LNCAP (cell line): ENCODE measurements at regions not wholly inside any gene's neighbourhood (a gene's known extent, or its start where the extent isn't known, plus 50 kb on each side); places are given as distances from the start of the nearest gene placed in this dataset.

Experiments used
- TF ChIP-seq, protein P1 (sequence below): fragments of 450-650 bp; IDR thresholded peaks from 2 replicates; pipeline ENCODE4 v1.5.1; 2017; ENCODE audit warnings: mild to moderate bottlenecking

GRCh38 chr2:16073471-16073870 lies 133.1 kb downstream of the MYCN start:
- TF ChIP-seq, protein P1, sequence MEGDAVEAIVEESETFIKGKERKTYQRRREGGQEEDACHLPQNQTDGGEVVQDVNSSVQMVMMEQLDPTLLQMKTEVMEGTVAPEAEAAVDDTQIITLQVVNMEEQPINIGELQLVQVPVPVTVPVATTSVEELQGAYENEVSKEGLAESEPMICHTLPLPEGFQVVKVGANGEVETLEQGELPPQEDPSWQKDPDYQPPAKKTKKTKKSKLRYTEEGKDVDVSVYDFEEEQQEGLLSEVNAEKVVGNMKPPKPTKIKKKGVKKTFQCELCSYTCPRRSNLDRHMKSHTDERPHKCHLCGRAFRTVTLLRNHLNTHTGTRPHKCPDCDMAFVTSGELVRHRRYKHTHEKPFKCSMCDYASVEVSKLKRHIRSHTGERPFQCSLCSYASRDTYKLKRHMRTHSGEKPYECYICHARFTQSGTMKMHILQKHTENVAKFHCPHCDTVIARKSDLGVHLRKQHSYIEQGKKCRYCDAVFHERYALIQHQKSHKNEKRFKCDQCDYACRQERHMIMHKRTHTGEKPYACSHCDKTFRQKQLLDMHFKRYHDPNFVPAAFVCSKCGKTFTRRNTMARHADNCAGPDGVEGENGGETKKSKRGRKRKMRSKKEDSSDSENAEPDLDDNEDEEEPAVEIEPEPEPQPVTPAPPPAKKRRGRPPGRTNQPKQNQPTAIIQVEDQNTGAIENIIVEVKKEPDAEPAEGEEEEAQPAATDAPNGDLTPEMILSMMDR, result no peak

DNA sequence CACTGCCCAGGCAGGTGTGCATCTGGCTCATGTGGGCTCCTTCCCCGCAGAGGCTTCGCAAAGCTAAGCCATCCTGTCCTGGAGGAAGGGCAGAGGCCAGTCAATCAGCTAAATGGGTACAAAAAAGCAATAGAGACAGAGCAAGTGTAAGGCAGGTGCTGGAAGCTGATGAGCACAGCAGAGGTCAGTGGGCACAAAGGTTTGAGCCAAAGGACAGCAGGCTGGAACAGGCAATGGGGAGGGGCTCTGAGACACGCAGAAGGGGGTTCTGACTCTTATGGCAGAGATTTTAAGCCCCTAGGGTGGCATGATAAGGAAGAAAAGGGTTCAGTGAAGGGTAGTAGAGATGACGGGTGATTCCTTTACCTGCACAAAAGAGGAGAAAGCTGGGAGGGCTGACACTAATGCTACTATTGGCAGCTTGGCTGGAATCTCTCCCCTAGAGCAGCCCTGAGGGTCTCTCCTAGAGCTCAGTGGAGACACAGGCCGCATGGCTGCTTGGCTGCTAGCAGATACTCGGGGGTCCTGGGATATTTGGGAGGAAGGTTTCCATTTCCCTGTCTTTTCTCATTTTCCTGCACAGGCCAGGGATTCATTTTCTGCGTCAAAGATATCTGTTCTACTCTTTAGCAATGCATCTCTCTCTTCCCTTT lies 132.4 kb downstream of the MYCN start:
- TF ChIP-seq, protein P1, result no peak

DNA sequence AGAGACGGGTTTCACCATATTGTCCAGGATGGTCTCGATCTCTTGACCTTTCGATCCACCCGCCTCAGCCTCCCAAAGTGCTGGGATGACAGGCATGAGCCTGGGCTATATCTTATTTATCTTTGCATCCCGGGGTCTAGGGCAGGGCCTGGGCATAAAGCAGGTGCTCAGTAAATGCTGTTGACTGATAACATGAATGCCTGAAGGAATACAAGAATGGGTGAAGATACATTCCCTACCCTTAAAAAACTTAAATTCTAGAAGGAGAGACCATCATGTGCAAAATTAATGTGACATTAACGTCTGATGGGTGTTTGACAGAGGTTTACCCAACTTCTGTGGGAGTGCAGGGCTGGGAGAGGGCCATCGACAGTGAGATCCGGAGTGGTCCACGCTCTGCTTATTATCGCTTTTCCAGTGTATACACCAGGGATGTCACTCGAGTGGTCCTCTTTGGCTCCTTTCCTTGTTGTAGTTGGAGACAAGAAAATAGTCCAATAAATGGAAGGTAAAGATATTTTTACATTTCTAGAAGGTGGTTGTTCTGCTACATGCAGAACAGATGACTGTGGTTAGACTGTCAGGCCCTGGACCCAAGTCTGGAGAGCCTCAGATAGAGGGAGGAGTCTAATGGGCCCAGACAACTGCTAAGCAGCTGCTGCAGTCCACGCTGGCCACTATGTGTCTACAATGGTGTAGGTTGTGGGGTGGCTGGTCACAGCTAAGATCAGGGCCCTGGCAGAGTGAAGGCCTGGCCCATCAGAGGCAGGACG lies 131.7 kb downstream of the MYCN start:
- TF ChIP-seq, protein P1, result no peak

DNA sequence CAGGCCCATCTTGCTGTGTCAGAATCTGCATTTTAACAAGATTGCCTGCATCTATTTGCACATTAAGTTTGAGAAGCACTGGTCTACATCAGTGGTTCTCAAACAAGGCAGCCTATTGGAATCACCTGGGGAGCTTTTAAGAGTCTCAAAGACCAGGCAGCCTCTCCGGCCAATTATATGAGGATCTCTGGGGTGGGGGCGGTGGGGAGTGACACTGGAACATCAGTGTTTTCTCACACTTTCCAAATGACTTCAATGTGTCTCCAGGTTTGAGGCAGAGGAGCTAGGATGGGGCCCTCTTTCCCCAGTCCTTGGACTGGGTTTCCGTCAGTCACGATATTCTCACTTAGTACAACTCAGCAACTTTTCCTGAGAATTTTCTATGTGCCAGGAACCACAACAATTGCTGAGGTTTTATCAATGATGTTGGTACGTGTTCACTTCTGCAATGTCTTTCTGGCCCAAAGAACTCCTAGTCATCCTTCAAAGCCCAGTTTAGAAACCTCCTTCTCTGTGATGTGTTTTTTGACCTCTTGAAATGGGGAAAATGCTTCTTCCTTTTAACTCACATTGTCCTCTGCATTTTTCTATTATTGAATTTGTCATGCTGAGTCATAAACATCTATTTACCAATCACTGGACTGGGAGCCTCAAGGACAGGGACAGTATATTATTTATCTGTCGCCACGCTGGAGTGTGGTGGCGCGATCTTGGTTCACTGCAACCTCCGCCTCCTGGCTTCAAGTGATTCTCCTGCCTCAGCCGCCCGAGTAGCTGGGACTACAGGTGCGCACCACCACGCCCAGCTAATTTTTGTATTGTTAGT lies 130.9 kb downstream of the MYCN start:
- TF ChIP-seq, protein P1, result no peak

- TF ChIP-seq, protein P1, result no peak
Observed at GRCh38 chr2:16070648-16070971, 130.3 kb downstream of the MYCN start.

- TF ChIP-seq, protein P1, result no peak
Observed at GRCh38 chr2:16069933-16070647, 129.7 kb downstream of the MYCN start.

- TF ChIP-seq, protein P1, result no peak
Observed at GRCh38 chr2:16069663-16069932, 129.2 kb downstream of the MYCN start.
